22Rv1 (cell line): ENCODE measurements at regions not wholly inside any gene's neighbourhood (a gene's known extent, or its start where the extent isn't known, plus 50 kb on each side); places are given as distances from the start of the nearest gene placed in this dataset.

ENCODE experiments used
- H3K27ac ChIP-seq: fragments of 450-650 bp; 2 replicates; pipeline ENCODE4 v1.5.1; 2017
- CTCF ChIP-seq: fragments of 450-650 bp; IDR thresholded peaks from 2 replicates; pipeline ENCODE4 v1.5.1; 2017; ENCODE audit warnings: mild to moderate bottlenecking
- ZFX ChIP-seq: fragments of 450-650 bp; IDR thresholded peaks from 2 replicates; pipeline ENCODE4 v1.6.1; 2017; ENCODE audit warnings: antibody characterized with exemption, borderline replicate concordance

- TF ChIP-seq ZFX, result no peak
- no peak for TF ChIP-seq CTCF
- no peak overlapping the region for H3K27ac ChIP-seq
These were observed 104.6 kb downstream of the MED10 start for GRCh38 chr5:6273749-6274148.

GRCh38 chr5:6273090-6273735 is 105.1 kb downstream of the MED10 start:
- no peak for TF ChIP-seq ZFX
- no peak for TF ChIP-seq CTCF
- no peak overlapping the region for H3K27ac ChIP-seq

- TF ChIP-seq CTCF, result no peak
- no peak for TF ChIP-seq ZFX
- H3K27ac ChIP-seq, result no peak overlapping the region
These were observed 108.4 kb downstream of the MED10 start for GRCh38 chr5:6269925-6270324.

GRCh38 chr5:6266671-6267197 is 111.6 kb downstream of the MED10 start:
- no peak overlapping the region for H3K27ac ChIP-seq
- TF ChIP-seq CTCF (no peak), ZFX (no peak)

- no peak overlapping the region for H3K27ac ChIP-seq
- no peak for TF ChIP-seq ZFX
- no peak for TF ChIP-seq CTCF
These were observed 114.0 kb downstream of the MED10 start for GRCh38 chr5:6264394-6264793.

- H3K27ac ChIP-seq, result no peak overlapping the region
- TF ChIP-seq ZFX (no peak), CTCF (no peak)
These were observed 115.5 kb downstream of the MED10 start for GRCh38 chr5:6262651-6263363.

- no peak for TF ChIP-seq ZFX
- no peak for TF ChIP-seq CTCF
- H3K27ac ChIP-seq, result no peak overlapping the region
These were observed 116.7 kb downstream of the MED10 start for GRCh38 chr5:6261668-6262067.
